ENCODE measurements at regions not wholly inside any gene's neighbourhood (a gene's known extent, or its start where the extent isn't known, plus 50 kb on each side); places are given as distances from the start of the nearest gene placed in this dataset.

- DNase-seq = no peak
- TF ChIP-seq POLR2A (IDR thresholded peaks at IDR 0.05; ENCODE audit: low read length) (no peak), GATA1 (IDR thresholded peaks at IDR 0.05; ENCODE audit: low read depth, low read length) (no peak)
Measured at GRCh38 chr11:92636543-92637188, 332.8 kb upstream of the MTNR1B start.

- DNase-seq = no peak
- TF ChIP-seq POLR2A (IDR thresholded peaks at IDR 0.05; ENCODE audit: low read length) = no peak
- no peak for TF ChIP-seq GATA1 (IDR thresholded peaks at IDR 0.05; ENCODE audit: low read depth, low read length)
Measured at GRCh38 chr11:92638678-92639077, 330.8 kb upstream of the MTNR1B start.

- no peak for TF ChIP-seq POLR2A (IDR thresholded peaks at IDR 0.05; ENCODE audit: low read length)
- no peak for TF ChIP-seq GATA1 (IDR thresholded peaks at IDR 0.05; ENCODE audit: low read depth, low read length)
- DNase-seq = no peak
Measured at GRCh38 chr11:92642177-92642931, 327.1 kb upstream of the MTNR1B start.

GRCh38 chr11:92643827-92644226 is 325.6 kb upstream of the MTNR1B start:
- TF ChIP-seq GATA1 (IDR thresholded peaks at IDR 0.05; ENCODE audit: low read depth, low read length) = no peak
- no peak for TF ChIP-seq POLR2A (IDR thresholded peaks at IDR 0.05; ENCODE audit: low read length)
- DNase-seq = no peak

- TF ChIP-seq POLR2A (IDR thresholded peaks at IDR 0.05; ENCODE audit: low read length) (no peak), GATA1 (IDR thresholded peaks at IDR 0.05; ENCODE audit: low read depth, low read length) (no peak)
- DNase-seq = no peak
Measured at GRCh38 chr11:92644595-92645445, 324.6 kb upstream of the MTNR1B start.

GRCh38 chr11:92651159-92651558 is 318.3 kb upstream of the MTNR1B start:
- no peak for DNase-seq

GRCh38 chr11:92653454-92653853 is 316.0 kb upstream of the MTNR1B start:
- no peak for DNase-seq

More at GRCh38 chr11:92651159-92651558, 318.3 kb upstream of the MTNR1B start:
- no peak for TF ChIP-seq GATA1 (IDR thresholded peaks at IDR 0.05; ENCODE audit: low read depth, low read length)
- TF ChIP-seq POLR2A (IDR thresholded peaks at IDR 0.05; ENCODE audit: low read length) = no peak

GRCh38 chr11:92656783-92657182 is 312.7 kb upstream of the MTNR1B start:
- no peak for DNase-seq
- no peak for TF ChIP-seq GATA1 (IDR thresholded peaks at IDR 0.05; ENCODE audit: low read depth, low read length)
- TF ChIP-seq POLR2A (IDR thresholded peaks at IDR 0.05; ENCODE audit: low read length) = no peak

More at GRCh38 chr11:92653454-92653853, 316.0 kb upstream of the MTNR1B start:
- TF ChIP-seq POLR2A (IDR thresholded peaks at IDR 0.05; ENCODE audit: low read length) (no peak), GATA1 (IDR thresholded peaks at IDR 0.05; ENCODE audit: low read depth, low read length) (no peak)

- DNase-seq = no peak
- TF ChIP-seq GATA1 (IDR thresholded peaks at IDR 0.05; ENCODE audit: low read depth, low read length) (no peak), POLR2A (IDR thresholded peaks at IDR 0.05; ENCODE audit: low read length) (no peak)
Measured at GRCh38 chr11:92657226-92657625, 312.2 kb upstream of the MTNR1B start.

GRCh38 chr11:92658733-92659132 is 310.7 kb upstream of the MTNR1B start:
- no peak for DNase-seq
- no peak for TF ChIP-seq GATA1 (IDR thresholded peaks at IDR 0.05; ENCODE audit: low read depth, low read length)
- no peak for TF ChIP-seq POLR2A (IDR thresholded peaks at IDR 0.05; ENCODE audit: low read length)

- no peak for DNase-seq
- TF ChIP-seq POLR2A (IDR thresholded peaks at IDR 0.05; ENCODE audit: low read length) = no peak
- no peak for TF ChIP-seq GATA1 (IDR thresholded peaks at IDR 0.05; ENCODE audit: low read depth, low read length)
Measured at GRCh38 chr11:92659793-92660192, 309.7 kb upstream of the MTNR1B start.

GRCh38 chr11:92662601-92663360 is 306.7 kb upstream of the MTNR1B start:
- no peak for TF ChIP-seq GATA1 (IDR thresholded peaks at IDR 0.05; ENCODE audit: low read depth, low read length)
- no peak for TF ChIP-seq POLR2A (IDR thresholded peaks at IDR 0.05; ENCODE audit: low read length)
- no peak for DNase-seq

- TF ChIP-seq GATA1 (IDR thresholded peaks at IDR 0.05; ENCODE audit: low read depth, low read length) = no peak
- no peak for TF ChIP-seq POLR2A (IDR thresholded peaks at IDR 0.05; ENCODE audit: low read length)
- no peak for DNase-seq
Measured at GRCh38 chr11:92663539-92663938, 305.9 kb upstream of the MTNR1B start.
